HG02678 (cell line): ENCODE measurements at regions not wholly inside any gene's neighbourhood (a gene's known extent, or its start where the extent isn't known, plus 50 kb on each side); places are given as distances from the start of the nearest gene placed in this dataset.
"Not testable (repeated sequence)": the region's sequence is repeated elsewhere in the genome, so short reads cannot be mapped to it uniquely, and the experiment has no call there.

Source experiments
- ATAC-seq: cut with Tn5 transposase; IDR thresholded peaks from one replicate; pipeline ENCODE4 v1.9.1; 2021; ENCODE audit warnings: mild to moderate bottlenecking, moderate library complexity; ENCODE audit not compliant: unreplicated experiment

DNA sequence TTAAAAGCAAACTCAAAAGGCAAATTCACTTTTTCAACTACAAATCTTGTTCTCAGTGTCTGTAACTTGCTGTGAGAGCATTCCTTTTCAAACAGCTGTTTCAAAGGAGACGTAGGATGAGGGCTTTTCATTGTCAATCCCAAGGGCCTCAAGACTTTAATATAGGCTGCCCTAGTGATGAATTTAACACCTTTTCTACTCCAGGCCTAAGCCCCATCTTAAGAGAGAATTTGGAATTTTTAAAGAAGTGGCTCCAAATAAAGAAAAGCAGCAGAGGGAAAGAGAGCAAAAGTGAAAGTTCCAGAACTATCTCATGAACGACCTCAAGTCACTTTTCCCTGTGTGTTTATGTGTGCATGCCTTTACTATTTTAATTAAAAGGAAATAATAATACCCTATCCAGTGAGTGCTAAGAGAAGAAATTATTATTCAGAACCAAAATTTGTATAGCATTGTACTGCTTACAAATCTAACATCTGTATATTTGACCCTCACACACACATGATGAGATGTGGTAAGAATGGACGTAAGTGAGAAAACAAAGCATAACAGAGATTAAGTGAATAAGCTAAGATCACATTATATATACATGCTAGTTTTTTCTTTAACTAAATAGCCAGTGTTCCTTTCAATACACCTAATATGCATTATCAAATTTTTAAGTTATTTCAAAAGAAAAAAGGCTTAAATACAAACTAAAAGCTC lies 196.4 kb downstream of the VGLL3 start:
- no peak for ATAC-seq

DNA sequence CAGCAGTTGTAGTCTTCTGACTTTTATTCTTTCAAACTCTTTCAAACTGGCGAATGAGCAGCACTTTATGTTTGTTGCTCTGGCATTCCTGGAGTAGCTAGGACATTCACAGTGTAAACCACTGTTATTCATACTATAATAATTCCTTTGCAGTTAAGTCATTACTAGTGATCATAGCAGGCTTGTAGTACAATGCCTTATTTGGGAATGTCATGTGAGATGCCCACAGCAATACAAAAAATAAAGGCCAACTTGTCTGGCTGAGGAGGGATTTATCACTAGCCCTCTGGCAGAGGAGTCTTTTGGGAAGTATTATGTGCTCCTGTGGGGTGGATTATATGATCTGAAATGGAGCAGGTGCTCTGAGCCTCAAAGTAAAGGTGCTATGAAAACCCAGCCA lies 197.2 kb downstream of the VGLL3 start:
- ATAC-seq: no peak

DNA sequence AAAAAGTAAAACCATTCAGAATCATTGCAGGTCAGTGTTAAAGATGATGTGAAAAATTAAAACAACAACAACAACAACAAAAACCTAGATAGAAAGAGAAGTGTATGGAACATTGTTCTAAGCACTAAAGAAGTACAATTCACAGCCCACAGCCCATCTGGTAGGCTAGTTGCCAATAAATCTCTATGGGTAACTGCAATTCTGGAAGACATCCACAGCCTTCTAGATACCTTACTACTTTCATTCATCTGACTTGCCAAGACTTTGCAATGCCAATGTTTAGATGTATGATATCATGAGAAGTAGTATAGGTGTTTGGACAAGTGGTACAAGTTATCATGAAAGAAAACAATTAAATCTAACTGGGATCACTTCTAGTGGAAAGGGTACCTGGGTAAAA lies 198.6 kb downstream of the VGLL3 start:
- ATAC-seq: no peak

DNA sequence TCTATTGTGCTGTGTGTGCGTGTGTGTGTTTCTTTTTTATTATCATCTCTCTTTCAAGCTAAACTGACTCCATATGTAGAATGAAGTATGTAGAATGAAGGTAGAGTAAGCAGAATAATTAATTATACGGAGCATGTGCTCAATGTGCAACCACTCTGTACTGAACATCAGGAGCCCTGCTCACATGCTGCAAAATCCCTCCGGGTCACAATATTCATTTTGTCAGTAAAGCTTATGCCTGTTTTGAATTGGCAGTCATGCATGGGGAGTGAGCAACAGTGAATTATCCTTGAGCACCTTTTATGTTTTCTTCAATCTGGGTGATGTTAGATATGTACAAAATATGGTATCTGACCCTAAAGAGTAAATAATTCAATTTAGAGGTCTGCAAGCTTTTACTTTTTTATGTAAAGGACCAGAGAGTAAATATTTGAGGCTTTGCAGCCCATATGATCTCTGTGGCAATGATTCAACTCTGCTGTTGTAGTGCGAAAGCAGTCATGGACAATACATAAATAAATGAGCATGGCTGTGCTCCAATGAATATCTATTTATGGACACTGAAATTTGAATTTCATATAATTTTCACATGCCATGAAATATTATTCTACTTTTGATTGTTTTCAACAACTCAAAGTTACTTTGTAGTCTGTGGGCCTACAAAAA lies 199.9 kb downstream of the VGLL3 start:
- no peak for ATAC-seq

DNA sequence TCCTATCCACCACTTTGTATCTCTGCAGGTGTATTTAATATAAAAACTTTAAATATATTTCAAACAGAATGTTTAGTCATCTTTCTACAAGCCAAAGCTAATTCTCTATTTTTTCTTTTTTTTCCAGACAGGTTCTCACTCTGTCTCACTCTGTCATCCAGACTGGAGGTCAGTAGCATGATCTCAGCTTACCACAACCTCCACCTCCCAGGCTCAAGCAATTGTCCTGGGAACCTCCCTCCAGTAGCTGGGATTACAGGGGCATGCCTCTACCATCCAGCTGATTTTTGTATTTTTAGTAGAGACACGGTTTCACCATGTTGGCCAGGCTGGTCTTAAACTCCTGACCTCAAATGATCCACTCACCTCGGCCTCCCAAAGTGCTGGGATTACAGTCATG lies 202.6 kb downstream of the VGLL3 start:
- ATAC-seq: no peak

DNA sequence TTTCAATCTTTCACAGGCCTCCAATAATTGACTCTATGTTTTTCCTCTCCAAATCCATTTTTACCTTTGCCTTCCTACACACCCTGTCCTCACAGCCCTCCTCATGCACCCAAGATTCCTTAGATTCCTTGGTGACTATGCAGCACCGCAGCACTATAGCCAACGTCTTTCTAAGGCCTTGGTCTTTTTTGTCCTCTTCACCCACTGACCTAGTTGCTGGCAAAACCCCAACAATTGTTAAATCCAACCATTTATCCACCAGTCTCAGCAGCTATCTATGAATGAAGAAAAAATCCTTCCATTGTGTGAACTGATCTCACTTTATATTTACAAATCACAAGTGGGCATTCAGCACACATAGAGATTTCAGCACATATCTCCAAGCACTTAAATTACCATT lies 203.9 kb downstream of the VGLL3 start:
- no peak for ATAC-seq

DNA sequence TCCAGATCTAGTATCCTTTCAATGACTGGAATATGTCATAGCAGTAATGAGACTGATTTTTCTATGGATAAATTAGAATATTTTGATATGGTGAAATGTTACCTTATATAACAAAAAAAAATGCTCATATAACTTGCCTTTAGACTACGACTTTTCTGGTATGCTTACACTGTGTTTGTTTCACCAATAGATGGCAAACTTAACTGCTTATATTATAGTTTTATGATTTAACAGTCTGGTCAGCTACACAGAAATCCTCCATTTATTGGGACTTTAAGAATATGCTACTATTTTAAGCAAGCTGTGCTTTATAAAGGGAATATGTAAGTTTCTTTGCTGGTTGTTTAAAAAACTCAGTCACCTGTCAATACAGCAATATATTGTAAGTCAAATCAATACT lies 205.6 kb downstream of the VGLL3 start:
- ATAC-seq: no peak

DNA sequence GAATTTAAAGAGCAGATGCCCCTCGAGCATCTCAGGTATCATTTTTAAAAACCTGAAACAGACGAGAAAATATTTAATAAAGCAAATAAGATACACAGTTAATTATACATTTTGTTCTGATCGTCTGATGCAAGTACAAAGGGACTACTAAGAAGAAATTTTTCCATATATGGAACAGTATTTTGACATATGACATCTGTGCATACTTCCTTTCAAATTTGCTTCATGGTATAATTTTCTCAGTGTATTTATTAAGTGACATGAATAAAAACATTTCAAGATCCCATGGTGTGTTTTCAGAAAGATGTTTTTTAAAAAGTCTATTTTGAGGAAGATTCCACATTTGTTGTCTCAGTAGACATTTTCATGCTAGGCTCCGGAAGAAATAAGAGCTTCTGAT lies 208.1 kb downstream of the VGLL3 start:
- ATAC-seq: no peak

DNA sequence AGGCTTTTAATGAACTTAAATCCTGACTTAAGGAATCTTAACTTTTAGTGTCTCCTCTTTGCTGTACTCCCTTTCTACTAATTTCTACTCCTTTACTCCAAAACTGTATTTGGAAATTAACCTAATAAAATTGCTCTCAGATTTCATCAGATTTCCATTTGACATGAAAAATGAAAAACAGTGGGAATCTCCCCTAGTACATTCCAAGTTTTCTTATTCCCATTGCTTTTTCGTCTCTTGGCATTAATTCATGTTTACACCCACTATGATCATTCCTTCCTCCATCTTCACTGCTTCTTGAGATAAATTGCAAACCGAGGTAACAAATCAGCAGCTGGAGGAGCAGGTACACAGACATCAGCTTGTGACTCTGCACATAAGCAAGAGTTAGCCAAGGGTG lies 208.7 kb downstream of the VGLL3 start:
- no peak for ATAC-seq

DNA sequence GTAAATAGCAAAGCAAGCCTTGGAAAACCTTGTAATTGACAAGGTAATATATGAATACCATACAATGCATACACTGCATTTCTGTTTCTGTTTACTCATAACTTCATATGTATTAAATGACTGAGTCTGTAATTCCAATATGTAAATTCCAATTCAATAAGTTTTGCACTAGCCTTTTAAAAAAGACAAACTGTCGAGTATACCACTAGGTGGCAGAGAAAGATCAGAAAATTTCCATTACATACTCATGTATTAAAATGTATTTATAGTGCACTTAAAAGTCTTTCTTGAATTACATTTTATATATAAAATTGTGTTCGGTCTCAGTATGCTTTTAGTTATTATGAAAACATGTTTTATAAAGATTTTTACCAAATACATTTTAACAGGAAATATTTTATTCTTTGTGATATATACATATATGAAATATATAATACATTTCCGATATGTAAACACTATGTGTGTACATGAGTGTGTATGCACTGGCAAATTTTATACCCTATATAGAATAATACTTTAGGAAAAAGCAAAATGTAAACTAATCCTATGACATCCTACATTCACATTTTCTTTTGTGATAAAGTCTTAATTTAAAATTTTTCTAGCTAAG lies 216.8 kb downstream of the VGLL3 start:
- ATAC-seq: no peak

DNA sequence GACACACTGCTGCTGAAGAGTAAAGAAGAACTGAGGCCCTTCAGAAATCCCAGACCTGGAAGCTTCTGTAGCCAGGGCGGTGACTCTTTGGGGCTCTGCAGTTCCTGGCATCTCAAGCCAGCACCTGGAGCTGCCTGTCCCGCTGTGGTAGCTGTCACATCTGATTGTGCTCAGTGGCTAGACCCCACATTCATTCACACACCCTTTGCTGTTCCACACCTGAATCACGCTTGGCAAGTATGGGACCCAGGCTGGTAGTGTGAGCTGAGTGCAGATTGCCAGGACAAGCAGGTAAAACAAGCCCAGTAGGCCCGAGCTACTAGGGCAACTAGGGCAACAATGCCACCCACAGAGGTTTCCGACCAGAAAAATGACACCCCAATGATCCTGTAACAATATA lies 218.2 kb downstream of the VGLL3 start:
- ATAC-seq: no peak

DNA sequence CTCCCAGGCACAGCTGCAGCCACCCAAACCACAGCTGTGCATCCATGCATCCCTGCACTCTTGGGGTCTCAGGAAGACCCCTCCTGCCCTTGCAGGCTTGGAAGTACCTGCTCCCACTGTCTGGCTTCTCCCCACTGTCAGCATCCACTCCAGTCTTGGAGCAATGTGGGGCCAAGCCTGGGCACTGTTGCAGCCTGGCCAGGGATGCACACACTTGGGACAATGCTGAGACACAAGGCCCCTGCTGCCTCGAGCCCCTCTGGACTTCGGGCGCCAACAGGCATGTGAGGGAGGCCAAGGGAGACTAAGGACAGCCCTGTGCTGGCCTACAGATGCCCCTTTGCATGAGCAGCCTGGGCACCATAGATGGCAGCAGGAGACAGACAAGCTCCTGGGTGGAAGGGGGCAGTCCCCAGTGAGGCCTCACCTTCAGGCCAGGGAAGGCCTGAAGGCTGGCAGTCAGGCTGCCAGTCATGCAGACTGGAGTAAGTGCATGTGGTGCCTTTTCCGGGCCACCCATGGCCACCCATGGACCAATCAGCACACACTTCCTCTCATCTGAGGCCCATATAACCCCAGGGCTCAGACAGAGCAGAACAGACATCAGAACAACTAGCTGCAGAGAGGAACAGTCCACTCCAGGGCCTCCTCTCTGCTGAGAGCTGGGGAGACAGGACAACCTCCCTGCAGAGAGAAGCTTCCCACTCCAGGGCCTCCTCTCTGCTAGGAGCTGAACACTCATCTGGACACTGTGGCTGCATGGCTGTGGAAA lies 219.0 kb downstream of the VGLL3 start:
- ATAC-seq: no peak

DNA sequence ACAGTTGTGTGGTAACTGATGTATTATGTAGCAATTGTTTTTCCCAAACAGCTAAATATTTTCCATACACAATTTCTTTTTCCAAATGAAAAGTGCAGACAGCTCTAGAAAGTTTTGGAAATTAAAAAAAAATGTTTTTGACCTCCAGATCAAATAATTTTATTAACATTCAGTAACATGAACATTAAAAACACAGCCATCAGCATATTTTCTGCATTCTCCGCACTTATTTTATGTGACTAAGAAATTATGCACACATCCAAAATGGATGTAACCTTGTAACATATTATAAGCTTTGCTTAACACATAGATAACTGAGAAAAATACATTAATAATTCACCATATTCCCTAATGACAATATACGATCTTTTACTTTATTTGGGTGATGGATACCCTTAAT lies 224.6 kb downstream of the VGLL3 start:
- no peak for ATAC-seq

DNA sequence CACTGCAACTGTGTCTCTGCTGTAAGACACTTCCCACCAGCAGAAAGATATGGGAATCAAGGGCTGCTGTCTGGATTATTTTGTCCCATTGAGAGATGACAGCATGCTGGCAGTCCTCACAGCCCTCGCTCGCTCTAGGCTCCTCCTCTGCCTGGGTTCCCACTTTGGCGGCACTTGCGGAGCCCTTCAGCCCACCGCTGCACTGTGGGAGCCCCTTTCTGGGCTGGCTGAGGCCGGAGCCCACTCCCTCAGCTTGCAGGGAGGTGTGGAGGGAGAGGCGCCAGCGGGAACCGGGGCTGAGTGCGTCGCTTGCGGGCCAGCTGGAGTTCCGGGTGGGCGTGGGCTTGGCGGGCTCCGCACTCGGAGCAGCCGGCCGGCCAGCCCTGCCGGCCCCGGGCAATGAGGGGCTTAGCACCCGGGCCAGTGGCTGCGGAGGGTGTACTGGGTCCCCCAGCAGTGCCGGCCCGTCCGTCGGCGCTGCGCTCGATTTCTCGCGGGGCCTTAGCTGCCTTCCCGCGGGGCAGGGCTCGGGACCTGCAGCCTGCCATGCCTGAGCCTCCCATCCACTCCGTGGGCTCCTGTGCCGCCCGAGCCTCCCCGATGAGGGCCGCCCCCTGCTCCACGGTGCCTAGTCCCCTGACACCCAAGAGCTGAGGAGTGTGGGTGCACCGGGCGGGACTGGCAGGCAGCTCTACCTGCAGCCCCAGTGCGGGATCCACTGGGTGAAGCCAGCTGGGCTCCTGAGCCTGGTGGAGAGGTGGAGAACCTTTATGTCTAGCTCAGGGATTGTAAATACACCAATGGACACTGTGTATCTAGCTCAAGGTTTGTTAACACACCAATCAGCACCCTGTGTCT lies 233.4 kb downstream of the VGLL3 start:
- not testable (repeated sequence) for ATAC-seq

DNA sequence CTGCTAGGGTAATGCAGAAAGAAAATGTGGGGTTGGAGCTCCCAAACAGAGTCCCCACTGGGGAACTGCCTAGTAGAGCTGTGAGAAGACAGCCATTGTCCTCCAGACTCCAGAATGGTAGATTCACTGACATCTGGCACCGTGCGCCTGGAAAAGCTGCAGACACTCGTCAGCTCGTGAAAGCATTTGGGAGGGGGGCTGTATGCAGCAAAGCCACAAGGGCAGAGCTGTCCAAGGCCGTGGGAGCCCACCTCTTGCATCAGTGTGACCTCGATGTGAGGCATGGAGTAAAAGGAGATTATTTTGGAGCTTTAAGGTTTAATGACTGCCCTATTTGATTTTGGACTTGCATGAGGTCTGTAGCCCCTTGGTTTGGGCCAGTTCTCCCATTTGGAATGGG lies 242.9 kb downstream of the VGLL3 start:
- no peak for ATAC-seq

DNA sequence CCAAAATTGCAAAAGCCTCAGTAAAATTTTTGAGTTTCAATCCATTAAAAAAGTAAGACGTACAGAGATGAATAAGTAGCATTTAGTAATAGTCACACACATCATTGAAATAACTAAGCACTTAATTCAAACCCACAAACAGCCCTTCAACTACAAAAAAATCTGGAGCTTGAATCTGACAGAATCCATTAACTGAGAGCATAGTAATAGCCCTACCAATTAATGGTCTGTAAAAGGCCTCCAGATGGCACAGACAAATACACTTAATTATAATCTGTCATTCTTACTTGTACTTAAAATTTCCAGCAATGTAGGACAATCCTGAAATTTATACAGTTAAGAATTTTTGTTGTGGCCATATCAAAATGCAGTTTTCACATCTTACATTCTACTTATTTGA lies 246.9 kb downstream of the VGLL3 start:
- no peak for ATAC-seq

DNA sequence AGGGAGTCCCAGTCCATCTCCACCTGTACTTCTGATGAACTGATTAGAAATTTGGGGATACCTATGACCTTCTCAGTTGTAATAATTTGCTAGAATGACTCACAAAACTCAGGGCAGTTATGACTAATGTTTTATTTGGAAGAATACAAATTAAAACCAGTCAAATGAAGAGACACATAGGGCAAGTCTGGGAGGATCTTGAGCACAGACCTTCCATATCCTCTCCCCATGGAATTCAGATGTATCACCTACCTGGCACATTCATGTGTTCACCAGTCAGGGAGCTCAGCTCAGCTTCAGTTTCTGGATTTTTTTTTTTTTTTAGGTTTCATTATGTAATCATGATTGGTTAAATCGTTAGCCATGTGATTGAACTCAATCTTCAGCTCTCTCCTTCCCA lies 247.7 kb downstream of the VGLL3 start:
- no peak for ATAC-seq

DNA sequence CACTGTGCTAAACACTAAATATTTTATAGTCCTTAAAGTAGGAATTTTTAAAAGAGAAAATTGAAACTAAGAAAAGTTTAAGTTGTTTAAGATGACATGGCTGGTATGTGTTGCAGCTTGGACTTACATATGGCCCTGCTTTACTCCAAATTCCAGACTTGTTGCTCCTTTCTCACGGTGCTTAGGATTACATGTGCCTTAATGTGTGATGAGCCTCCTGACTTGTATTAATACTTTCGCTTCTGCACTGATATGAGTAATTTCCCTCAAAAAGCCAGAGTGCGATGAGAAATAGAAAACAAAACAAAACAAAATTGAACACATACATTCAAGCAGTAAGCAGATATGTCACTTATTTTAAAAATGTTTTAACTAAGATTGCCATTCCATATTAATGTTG lies 250.2 kb downstream of the VGLL3 start:
- ATAC-seq: no peak

DNA sequence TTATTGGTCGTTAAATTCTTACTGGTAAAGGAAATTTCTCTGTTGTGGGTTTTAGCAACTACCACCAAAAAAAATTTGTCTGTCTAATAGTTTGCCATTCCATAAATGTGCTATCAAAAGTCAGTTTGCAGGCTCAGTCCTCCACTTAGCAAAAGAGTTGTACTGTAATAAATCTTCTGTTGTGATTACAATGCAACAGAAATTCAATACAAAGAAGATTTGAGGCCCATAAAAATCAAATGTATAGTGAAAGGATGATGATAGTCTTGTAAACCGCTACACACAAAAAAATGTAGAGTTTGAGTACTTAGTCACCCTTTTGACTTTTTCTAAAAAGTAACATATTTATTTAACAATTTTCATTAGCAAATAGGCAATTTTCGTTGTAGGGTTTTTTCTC lies 251.7 kb downstream of the VGLL3 start:
- ATAC-seq: no peak

DNA sequence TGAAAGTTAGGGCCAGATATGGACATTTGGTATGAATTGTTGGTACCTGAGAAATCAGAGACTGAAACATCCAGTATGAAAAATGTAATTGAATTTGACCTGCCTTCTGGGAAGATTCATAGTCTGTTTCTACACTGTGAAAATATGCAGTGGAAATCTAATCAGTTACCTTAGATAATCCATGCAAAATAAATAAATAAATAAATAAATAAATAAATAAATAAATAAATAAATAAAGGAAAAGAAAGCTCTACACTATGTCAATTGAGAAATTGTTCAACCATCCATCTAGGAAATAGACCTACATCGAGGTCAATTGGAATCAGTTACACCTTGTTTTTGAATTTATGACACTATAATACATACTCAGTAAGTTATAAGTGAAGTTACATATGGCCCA lies 252.3 kb downstream of the VGLL3 start:
- ATAC-seq: no peak

DNA sequence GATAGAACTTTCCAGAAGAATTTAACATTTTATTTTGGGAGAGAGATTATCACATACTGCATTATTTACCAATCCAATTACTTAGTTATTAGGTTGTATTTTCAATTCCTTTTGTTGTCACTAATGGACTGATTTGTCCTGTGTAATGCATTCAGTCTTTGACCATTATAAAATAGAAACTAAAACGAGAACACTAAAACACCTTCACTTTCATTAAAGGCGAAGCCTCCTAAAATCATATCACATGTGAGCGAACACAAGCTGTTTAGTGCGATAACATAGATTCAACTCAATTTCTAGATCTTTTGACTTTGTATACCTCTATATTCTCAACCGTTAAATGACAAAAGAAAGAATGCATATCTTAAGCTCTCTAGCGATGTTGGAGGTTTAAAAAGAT lies 253.4 kb downstream of the VGLL3 start:
- no peak for ATAC-seq
